Activated naive CD4-positive, alpha-beta T cell treated with anti-CD3 and anti-CD28 coated beads, Interleukin-2, amount 10 ng/mL, durations not matched to agents 7 days and 5 days (primary cell): ENCODE measurements at regions not wholly inside any gene's neighbourhood (a gene's known extent, or its start where the extent isn't known, plus 50 kb on each side); places are given as distances from the start of the nearest gene placed in this dataset.

Experiments
- CTCF ChIA-PET: fragments of 350-600 bp; sonication (Branson Sonifier 250); formaldehyde crosslinking; loops from one replicate; lab custom pipeline; 2021; ENCODE audit warnings: antibody characterized with exemption; lab: Charles Lee
- DNase-seq: peaks from one replicate; pipeline ENCODE4 v3.0.0-alpha.2; 2020
- H3K27ac Mint-ChIP-seq: one replicate; pipeline ENCODE4 v1.8.0; 2021; ENCODE audit warnings: mild to moderate bottlenecking, moderate library complexity, mixed read lengths
- H3K27me3 Mint-ChIP-seq: one replicate; pipeline ENCODE4 v1.8.0; 2021; ENCODE audit warnings: mild to moderate bottlenecking, mixed read lengths
- H3K36me3 Mint-ChIP-seq: one replicate; pipeline ENCODE4 v1.8.0; 2021; ENCODE audit warnings: mixed read lengths
- H3K4me1 Mint-ChIP-seq: one replicate; pipeline ENCODE4 v1.8.0; 2021; ENCODE audit warnings: mixed read lengths
- H3K4me3 Mint-ChIP-seq: one replicate; pipeline ENCODE4 v1.8.0; 2021; ENCODE audit warnings: mild to moderate bottlenecking, moderate library complexity, mixed read lengths
- H3K9me3 Mint-ChIP-seq: one replicate; pipeline ENCODE4 v1.8.0; 2021; ENCODE audit warnings: mixed read lengths

DNA sequence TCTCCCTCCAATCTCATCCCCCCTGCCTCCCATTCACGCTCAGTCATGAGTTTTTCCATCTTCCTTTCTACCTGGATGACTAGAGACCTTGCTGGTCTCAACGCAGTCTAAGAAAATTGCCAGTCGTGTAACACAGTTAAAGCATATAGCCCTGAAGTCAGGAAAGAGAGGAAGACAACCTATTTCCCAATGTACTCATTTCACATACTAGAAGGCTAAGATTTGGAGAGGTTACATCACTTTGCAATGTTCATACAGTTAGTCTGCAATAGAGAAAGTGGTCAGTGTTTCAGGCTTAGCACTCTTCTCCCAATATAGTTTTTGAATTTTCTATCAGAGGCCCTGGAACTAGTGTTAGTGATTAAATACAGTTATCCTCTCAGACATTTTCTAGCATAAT lies 278.6 kb downstream of the EDEM1 start:
- Mint-ChIP-seq H3K4me1 (no peaks in the 10 kb centered on the region), H3K36me3 (no peaks in the 10 kb centered on the region), H3K4me3 (no peak overlapping the region), H3K27ac (no peak overlapping the region), H3K27me3 (no peaks in the 10 kb centered on the region), H3K9me3 (no peaks in the 10 kb centered on the region)
- no peak for DNase-seq
- CTCF ChIA-PET = no interaction called here

DNA sequence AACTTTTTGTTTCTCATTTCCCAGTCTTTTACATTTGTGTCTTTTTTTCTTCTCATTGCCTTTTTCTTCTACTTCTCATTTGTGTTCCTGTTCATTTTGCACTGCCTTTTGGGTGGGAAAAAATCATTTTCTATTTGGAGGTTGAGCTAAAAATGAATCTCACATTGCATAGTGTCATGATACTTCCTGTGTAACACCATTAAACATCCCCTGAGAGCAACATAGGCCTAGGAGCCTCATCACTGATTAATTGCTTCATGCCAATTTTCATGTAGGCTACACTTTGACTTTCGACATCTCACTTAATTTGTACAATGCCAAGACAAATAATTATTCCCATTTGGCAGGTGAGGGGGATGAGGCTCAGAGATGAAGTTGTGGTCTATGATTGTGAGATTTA lies 279.2 kb downstream of the EDEM1 start:
- Mint-ChIP-seq H3K27me3 (no peaks in the 10 kb centered on the region), H3K27ac (no peak overlapping the region), H3K36me3 (no peaks in the 10 kb centered on the region), H3K9me3 (no peaks in the 10 kb centered on the region), H3K4me3 (no peak overlapping the region), H3K4me1 (no peaks in the 10 kb centered on the region)
- DNase-seq = no peak
- CTCF ChIA-PET = no interaction called here

- H3K4me3 Mint-ChIP-seq = no peak overlapping the region
- DNase-seq = no peak
- H3K9me3 Mint-ChIP-seq = no peaks in the 10 kb centered on the region
- H3K27ac Mint-ChIP-seq = no peak overlapping the region
- no peaks in the 10 kb centered on the region for H3K27me3 Mint-ChIP-seq
- CTCF ChIA-PET = no interaction called here
- H3K4me1 Mint-ChIP-seq = no peaks in the 10 kb centered on the region
- H3K36me3 Mint-ChIP-seq = no peaks in the 10 kb centered on the region
Observed at GRCh38 chr3:5473471-5473870, 286.0 kb downstream of the EDEM1 start.

DNA sequence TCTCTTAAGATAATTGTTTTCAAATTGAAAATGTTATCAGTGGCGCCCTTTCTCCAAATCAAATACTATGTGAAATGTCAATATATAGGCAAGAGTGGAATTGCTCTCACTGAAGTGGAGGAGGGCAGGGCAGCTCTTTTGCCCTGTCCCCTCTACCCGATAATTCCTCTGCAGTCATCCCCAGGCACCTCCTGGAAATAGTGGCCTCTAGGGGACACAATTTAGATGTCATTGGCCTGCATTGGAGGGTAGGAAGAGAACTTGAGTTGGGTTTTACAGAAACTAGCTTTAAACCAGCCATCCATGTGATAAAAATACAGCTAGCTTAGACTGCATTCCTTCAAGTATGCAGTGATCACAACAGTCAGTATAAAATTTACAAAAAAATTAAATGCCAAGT lies 288.9 kb downstream of the EDEM1 start:
- no peak for DNase-seq
- no peaks in the 10 kb centered on the region for H3K4me1 Mint-ChIP-seq
- no peak overlapping the region for H3K27ac Mint-ChIP-seq
- no peaks in the 10 kb centered on the region for H3K36me3 Mint-ChIP-seq
- no peaks in the 10 kb centered on the region for H3K27me3 Mint-ChIP-seq
- no peak overlapping the region for H3K4me3 Mint-ChIP-seq
- CTCF ChIA-PET = interaction anchor here (0.6 kb wide), 2 partner anchors 49 to 1036 kb away, joined by 3 read pairs; no protein-coding TSS in a partner anchor
- no peaks in the 10 kb centered on the region for H3K9me3 Mint-ChIP-seq

GRCh38 chr3:5479229-5479799 lies 291.8 kb downstream of the EDEM1 start:
- H3K9me3 Mint-ChIP-seq = no peaks in the 10 kb centered on the region
- no peaks in the 10 kb centered on the region for H3K27me3 Mint-ChIP-seq
- no peak for DNase-seq

GRCh38 chr3:5480190-5480589 lies 292.7 kb downstream of the EDEM1 start:
- no peaks in the 10 kb centered on the region for H3K27me3 Mint-ChIP-seq
- CTCF ChIA-PET = no interaction called here

More at GRCh38 chr3:5479229-5479799, 291.8 kb downstream of the EDEM1 start:
- CTCF ChIA-PET = no interaction called here
- Mint-ChIP-seq H3K27ac (no peak overlapping the region), H3K4me3 (no peak overlapping the region), H3K4me1 (no peaks in the 10 kb centered on the region), H3K36me3 (no peaks in the 10 kb centered on the region)

GRCh38 chr3:5485427-5485826 lies 297.9 kb downstream of the EDEM1 start:
- Mint-ChIP-seq H3K27me3 (no peaks in the 10 kb centered on the region), H3K4me3 (no peak overlapping the region), H3K36me3 (no peaks in the 10 kb centered on the region), H3K4me1 (no peaks in the 10 kb centered on the region), H3K27ac (no peak overlapping the region), H3K9me3 (no peaks in the 10 kb centered on the region)
- CTCF ChIA-PET = no interaction called here
- no peak for DNase-seq

More at GRCh38 chr3:5480190-5480589, 292.7 kb downstream of the EDEM1 start:
- Mint-ChIP-seq H3K9me3 (no peaks in the 10 kb centered on the region), H3K4me3 (no peak overlapping the region), H3K4me1 (no peaks in the 10 kb centered on the region), H3K27ac (no peak overlapping the region), H3K36me3 (no peaks in the 10 kb centered on the region)
- no peak for DNase-seq

DNA sequence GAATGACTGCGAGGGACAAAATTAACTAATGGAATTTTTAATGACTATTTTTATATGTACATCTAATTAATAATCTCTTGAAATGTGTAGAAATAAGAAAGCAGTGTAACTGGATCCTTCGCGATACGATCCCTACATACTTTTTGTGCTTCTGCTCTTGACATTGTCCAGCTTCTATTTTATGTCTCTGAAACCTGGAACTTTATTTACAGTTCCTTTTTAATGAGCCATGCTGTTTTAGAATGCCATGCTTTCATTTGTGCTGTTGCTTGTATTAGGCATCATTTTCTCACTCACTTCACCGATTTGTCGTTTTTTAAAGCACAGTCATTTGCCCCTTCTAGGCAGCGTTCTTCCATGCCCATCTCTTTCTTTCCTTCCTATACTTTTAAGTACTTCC lies 301.3 kb downstream of the EDEM1 start:
- Mint-ChIP-seq H3K27me3 (no peaks in the 10 kb centered on the region), H3K9me3 (no peaks in the 10 kb centered on the region), H3K4me3 (no peak overlapping the region), H3K27ac (no peak overlapping the region), H3K36me3 (no peaks in the 10 kb centered on the region), H3K4me1 (no peaks in the 10 kb centered on the region)
- no peak for DNase-seq
- CTCF ChIA-PET = no interaction called here

DNA sequence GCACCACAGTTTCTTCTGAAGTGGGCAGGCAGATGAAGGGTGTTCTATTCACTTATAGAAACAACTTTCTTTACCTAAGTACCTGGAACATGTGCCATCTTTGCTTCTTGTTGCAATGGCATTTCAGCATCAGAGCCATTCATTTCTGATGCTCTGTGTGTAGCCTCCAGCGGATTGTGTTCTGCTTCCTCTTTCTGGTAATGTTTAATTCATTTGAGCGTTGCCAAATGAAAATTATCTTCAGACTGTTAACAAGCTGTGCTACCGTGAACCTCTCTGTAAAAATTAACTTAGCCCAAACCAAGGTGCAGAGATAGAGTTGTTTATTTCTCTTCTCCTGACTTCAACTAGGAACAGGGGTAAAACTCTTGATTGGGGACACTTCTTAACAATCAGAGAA lies 302.0 kb downstream of the EDEM1 start:
- no peak for DNase-seq
- no peaks in the 10 kb centered on the region for H3K27me3 Mint-ChIP-seq
- H3K4me1 Mint-ChIP-seq = no peaks in the 10 kb centered on the region
- no peak overlapping the region for H3K4me3 Mint-ChIP-seq
- H3K9me3 Mint-ChIP-seq = no peaks in the 10 kb centered on the region
- H3K36me3 Mint-ChIP-seq = no peaks in the 10 kb centered on the region
- H3K27ac Mint-ChIP-seq = no peak overlapping the region
- CTCF ChIA-PET = no interaction called here

- H3K36me3 Mint-ChIP-seq = no peaks in the 10 kb centered on the region
- no peaks in the 10 kb centered on the region for H3K27me3 Mint-ChIP-seq
- H3K4me1 Mint-ChIP-seq = no peaks in the 10 kb centered on the region
- no peak overlapping the region for H3K27ac Mint-ChIP-seq
- H3K4me3 Mint-ChIP-seq = no peak overlapping the region
- no peaks in the 10 kb centered on the region for H3K9me3 Mint-ChIP-seq
- CTCF ChIA-PET = no interaction called here
- no peak for DNase-seq
Observed at GRCh38 chr3:5494905-5495519, 307.5 kb downstream of the EDEM1 start.

DNA sequence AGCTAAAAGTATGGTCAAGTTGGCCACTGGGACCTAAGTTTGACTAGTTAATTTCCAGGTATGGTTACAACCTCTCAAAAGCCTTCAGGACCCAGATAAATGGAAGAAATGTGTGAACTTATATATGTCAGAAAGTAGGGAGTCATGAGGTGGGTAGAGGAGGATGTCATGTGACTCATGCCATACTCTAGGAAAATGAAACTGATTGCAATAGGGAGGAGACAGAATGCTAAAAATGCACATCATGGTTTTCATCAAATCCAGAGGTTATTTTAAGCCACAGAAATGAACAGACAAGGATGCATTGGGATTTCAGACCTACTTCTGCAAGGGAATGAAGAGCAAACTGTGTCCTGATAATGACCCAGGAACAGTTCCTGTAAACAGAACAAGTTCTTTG lies 310.0 kb downstream of the EDEM1 start:
- H3K4me1 Mint-ChIP-seq = no peaks in the 10 kb centered on the region
- H3K27me3 Mint-ChIP-seq = no peaks in the 10 kb centered on the region
- no peak overlapping the region for H3K4me3 Mint-ChIP-seq
- DNase-seq = no peak
- no peak overlapping the region for H3K27ac Mint-ChIP-seq
- H3K9me3 Mint-ChIP-seq = no peaks in the 10 kb centered on the region
- CTCF ChIA-PET = no interaction called here
- H3K36me3 Mint-ChIP-seq = no peaks in the 10 kb centered on the region

GRCh38 chr3:5498981-5499380 lies 311.5 kb downstream of the EDEM1 start:
- Mint-ChIP-seq H3K27me3 (no peaks in the 10 kb centered on the region), H3K4me3 (no peak overlapping the region), H3K27ac (no peak overlapping the region), H3K36me3 (no peaks in the 10 kb centered on the region), H3K9me3 (no peaks in the 10 kb centered on the region), H3K4me1 (no peaks in the 10 kb centered on the region)
- CTCF ChIA-PET = no interaction called here
- no peak for DNase-seq

DNA sequence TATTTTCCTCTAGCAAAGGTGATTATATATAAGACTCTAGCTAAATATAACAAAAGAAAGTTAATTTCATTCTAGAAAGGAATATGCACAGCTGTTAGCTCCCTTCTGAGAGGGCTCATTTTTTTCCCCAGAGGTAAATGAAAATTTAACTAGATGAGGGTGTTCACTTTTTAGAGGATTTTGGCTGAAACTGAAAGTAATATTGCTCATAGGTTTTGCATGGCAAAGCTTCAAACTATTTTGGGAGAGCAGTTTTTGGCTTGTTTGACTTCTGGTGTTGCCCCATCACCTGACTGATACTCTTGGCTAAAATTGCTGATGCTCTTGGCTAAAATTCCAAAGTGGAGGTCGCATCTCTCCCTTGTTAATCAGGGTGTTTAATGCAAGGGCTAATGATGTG lies 311.9 kb downstream of the EDEM1 start:
- no peaks in the 10 kb centered on the region for H3K9me3 Mint-ChIP-seq
- H3K27me3 Mint-ChIP-seq = no peaks in the 10 kb centered on the region
- H3K27ac Mint-ChIP-seq = no peak overlapping the region
- CTCF ChIA-PET = no interaction called here
- H3K36me3 Mint-ChIP-seq = no peaks in the 10 kb centered on the region
- no peak for DNase-seq
- H3K4me1 Mint-ChIP-seq = no peaks in the 10 kb centered on the region
- no peak overlapping the region for H3K4me3 Mint-ChIP-seq

DNA sequence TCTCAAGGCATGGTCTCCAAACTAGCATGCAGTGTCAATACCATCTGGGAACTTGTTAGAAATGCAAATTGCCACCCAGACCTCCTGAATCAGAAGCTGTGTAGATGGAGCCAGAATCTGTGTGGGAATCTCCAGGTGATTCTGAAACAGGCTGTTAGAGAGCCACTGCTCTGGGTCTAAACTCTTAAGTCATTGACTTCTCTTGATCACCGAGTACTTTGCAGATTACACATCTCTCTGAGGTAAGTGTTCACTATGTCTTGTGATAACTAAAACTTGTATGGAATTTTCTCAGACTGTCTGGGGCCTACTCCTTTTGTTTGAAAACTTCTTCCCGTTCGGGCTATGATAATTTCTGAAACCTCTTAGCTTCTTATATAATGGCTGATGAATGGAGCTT lies 315.6 kb downstream of the EDEM1 start:
- H3K27ac Mint-ChIP-seq = no peak overlapping the region
- no peaks in the 10 kb centered on the region for H3K4me1 Mint-ChIP-seq
- H3K36me3 Mint-ChIP-seq = no peaks in the 10 kb centered on the region
- CTCF ChIA-PET = no interaction called here
- DNase-seq = no peak
- peaks cover 2% of the 10 kb centered on the region for H3K9me3 Mint-ChIP-seq
- H3K27me3 Mint-ChIP-seq = no peaks in the 10 kb centered on the region
- H3K4me3 Mint-ChIP-seq = no peak overlapping the region

DNA sequence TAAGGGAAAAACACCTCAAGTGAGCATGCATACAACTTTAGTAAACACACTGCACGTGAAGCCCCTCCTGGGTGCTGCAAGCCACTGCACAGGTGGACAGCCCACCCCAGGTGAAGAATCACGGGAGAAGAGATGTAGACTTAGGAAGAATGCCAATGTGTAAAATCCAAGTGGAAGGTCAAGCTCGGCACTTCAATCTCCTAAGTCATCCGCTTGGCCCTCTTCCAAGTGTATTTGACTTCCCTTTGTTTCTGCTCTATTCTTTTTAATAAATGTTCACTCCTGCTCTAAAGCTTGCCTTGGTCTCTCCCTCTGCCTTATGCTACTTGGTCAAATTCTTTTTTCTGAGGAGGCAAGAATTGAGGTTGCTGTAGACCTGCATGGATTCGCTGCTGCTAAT lies 316.6 kb downstream of the EDEM1 start:
- Mint-ChIP-seq H3K27me3 (no peaks in the 10 kb centered on the region), H3K4me3 (no peak overlapping the region), H3K9me3 (peaks cover 12% of the 10 kb centered on the region), H3K36me3 (no peaks in the 10 kb centered on the region), H3K4me1 (no peaks in the 10 kb centered on the region), H3K27ac (no peak overlapping the region)
- DNase-seq = no peak
- CTCF ChIA-PET = interaction anchor here (0.6 kb wide), 1 partner anchor 202 kb away, joined by 3 read pairs; no protein-coding TSS in a partner anchor
